ENCODE measurements at regions not wholly inside any gene's neighbourhood (a gene's known extent, or its start where the extent isn't known, plus 50 kb on each side); places are given as distances from the start of the nearest gene placed in this dataset.

- TF ChIP-seq JUND (IDR thresholded peaks at IDR 0.05) = no peak
- TF ChIP-seq, protein P1, sequence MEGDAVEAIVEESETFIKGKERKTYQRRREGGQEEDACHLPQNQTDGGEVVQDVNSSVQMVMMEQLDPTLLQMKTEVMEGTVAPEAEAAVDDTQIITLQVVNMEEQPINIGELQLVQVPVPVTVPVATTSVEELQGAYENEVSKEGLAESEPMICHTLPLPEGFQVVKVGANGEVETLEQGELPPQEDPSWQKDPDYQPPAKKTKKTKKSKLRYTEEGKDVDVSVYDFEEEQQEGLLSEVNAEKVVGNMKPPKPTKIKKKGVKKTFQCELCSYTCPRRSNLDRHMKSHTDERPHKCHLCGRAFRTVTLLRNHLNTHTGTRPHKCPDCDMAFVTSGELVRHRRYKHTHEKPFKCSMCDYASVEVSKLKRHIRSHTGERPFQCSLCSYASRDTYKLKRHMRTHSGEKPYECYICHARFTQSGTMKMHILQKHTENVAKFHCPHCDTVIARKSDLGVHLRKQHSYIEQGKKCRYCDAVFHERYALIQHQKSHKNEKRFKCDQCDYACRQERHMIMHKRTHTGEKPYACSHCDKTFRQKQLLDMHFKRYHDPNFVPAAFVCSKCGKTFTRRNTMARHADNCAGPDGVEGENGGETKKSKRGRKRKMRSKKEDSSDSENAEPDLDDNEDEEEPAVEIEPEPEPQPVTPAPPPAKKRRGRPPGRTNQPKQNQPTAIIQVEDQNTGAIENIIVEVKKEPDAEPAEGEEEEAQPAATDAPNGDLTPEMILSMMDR (IDR thresholded peaks at IDR 0.05) = no peak
- no peak for TF ChIP-seq MXI1 (IDR thresholded peaks at IDR 0.05; ENCODE audit: low read depth, low read length)
- no peak for TF ChIP-seq GABPA (IDR thresholded peaks at IDR 0.05; ENCODE audit: low read depth)
- TF ChIP-seq, protein P2, sequence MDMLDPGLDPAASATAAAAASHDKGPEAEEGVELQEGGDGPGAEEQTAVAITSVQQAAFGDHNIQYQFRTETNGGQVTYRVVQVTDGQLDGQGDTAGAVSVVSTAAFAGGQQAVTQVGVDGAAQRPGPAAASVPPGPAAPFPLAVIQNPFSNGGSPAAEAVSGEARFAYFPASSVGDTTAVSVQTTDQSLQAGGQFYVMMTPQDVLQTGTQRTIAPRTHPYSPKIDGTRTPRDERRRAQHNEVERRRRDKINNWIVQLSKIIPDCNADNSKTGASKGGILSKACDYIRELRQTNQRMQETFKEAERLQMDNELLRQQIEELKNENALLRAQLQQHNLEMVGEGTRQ (IDR thresholded peaks at IDR 0.05; ENCODE audit: borderline replicate concordance, low read depth, low read length) = no peak
- TF ChIP-seq EP300 (IDR thresholded peaks at IDR 0.05; ENCODE audit: borderline replicate concordance in 1 of 2, low read depth in 1 of 2, low read length in 1 of 2) = no peak
- no peak for TF ChIP-seq TAF1 (IDR thresholded peaks at IDR 0.05; ENCODE audit: borderline replicate concordance, low read depth, low read length)
- no peak for TF ChIP-seq POLR2AphosphoS5 (IDR thresholded peaks at IDR 0.05; ENCODE audit: low read depth, low read length)
- no peak for TF ChIP-seq MEF2A (IDR thresholded peaks at IDR 0.05; ENCODE audit: borderline replicate concordance, low read depth)
- TF ChIP-seq YY1 (IDR thresholded peaks at IDR 0.05; ENCODE audit: low read depth) = no peak
- TF ChIP-seq EZH2phosphoT487 (IDR thresholded peaks at IDR 0.05; ENCODE audit: borderline replicate concordance, low read depth) = no peak
These were observed 61.8 kb upstream of the USP47 start for GRCh38 chr11:11779975-11780374.

Measured in SK-N-SH (cell line).